K562 (cell line): ENCODE measurements at regions not wholly inside any gene's neighbourhood (a gene's known extent, or its start where the extent isn't known, plus 50 kb on each side); places are given as distances from the start of the nearest gene placed in this dataset.

Source experiments
- L3MBTL2 ChIP-seq: fragments of 450-650 bp; IDR thresholded peaks from 2 replicates; pipeline ENCODE4 v1.6.1; 2016; ENCODE audit warnings: mild to moderate bottlenecking, moderate library complexity
- NFIC ChIP-seq: fragments of 450-650 bp; IDR thresholded peaks from 2 replicates; pipeline ENCODE4 v1.6.1; 2017; ENCODE audit warnings: mild to moderate bottlenecking, inconsistent platforms
- RAD51 ChIP-seq: fragments of 450-650 bp; IDR thresholded peaks from 2 replicates; pipeline ENCODE4 v1.7.1; 2016; ENCODE audit warnings: low read depth, mild to moderate bottlenecking, borderline replicate concordance
- RHOXF2B ChIP-seq: fragments of 250-450 bp; sonication (Bioruptor Pico); conservative IDR thresholded peaks from 2 replicates; pipeline ENCODE4 v1.5.1; 2021
- USF2 ChIP-seq: sonication (generic); formaldehyde crosslinking; IDR thresholded peaks from 2 replicates; pipeline ENCODE4 v1.5.0; 2020; ENCODE audit warnings: missing genetic modification reagents
- ZNF639 ChIP-seq, 2 experiments: fragments of 200-800 bp in 1 of 2; sonication (Bioruptor generic) in 1 of 2; sonication (generic) in 1 of 2; formaldehyde crosslinking in 1 of 2; IDR thresholded peaks in 1 of 2; conservative IDR thresholded peaks in 1 of 2; 2 replicates each; pipeline versions ENCODE4 v1.5.0 to v1.6.1; 2016 to 2020; ENCODE audit warnings: missing compliant biosample characterization in 1 of 2, missing genetic modification characterization in 1 of 2, missing genetic modification reagents in 1 of 2
- ZSCAN32 ChIP-seq: fragments of 450-650 bp; formaldehyde crosslinking; IDR thresholded peaks from 2 replicates; pipeline ENCODE4 v1.4.0; 2020; ENCODE audit warnings: mild to moderate bottlenecking, moderate library complexity
- TF ChIP-seq, protein P1 (sequence below): fragments of 450-650 bp; IDR thresholded peaks from 2 replicates; pipeline ENCODE4 v1.6.1; 2016; ENCODE audit warnings: mild to moderate bottlenecking, moderate library complexity

DNA sequence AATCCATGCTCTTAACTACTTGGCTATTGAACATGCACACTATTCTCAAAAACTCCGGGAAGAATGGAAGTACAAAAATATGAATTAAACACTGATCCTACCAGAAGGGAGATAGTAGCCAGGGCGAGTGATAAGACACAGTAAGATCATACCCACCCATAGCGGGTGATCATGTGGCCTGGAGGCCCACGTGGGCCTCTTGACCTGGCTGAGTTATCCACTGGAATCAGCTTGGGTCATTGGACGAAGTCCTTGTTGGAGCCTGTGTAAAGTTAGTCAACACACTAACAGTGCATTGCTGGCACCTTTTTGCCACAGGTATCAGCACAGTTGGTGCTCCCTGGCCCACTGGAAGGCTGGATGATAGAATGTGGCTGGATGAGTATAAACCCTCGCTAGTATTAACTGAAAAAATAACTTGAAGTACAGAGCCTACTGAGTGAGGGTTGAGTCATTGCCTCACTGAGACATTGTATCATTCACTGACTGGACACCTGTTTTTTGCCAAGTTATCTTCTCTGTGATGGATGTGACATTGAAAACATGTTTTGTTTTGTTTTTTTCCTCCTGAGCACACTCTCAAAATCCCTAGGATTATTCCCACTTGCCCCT, 149.2 kb upstream of the FUT8 start (continued):
- TF ChIP-seq, protein P1, sequence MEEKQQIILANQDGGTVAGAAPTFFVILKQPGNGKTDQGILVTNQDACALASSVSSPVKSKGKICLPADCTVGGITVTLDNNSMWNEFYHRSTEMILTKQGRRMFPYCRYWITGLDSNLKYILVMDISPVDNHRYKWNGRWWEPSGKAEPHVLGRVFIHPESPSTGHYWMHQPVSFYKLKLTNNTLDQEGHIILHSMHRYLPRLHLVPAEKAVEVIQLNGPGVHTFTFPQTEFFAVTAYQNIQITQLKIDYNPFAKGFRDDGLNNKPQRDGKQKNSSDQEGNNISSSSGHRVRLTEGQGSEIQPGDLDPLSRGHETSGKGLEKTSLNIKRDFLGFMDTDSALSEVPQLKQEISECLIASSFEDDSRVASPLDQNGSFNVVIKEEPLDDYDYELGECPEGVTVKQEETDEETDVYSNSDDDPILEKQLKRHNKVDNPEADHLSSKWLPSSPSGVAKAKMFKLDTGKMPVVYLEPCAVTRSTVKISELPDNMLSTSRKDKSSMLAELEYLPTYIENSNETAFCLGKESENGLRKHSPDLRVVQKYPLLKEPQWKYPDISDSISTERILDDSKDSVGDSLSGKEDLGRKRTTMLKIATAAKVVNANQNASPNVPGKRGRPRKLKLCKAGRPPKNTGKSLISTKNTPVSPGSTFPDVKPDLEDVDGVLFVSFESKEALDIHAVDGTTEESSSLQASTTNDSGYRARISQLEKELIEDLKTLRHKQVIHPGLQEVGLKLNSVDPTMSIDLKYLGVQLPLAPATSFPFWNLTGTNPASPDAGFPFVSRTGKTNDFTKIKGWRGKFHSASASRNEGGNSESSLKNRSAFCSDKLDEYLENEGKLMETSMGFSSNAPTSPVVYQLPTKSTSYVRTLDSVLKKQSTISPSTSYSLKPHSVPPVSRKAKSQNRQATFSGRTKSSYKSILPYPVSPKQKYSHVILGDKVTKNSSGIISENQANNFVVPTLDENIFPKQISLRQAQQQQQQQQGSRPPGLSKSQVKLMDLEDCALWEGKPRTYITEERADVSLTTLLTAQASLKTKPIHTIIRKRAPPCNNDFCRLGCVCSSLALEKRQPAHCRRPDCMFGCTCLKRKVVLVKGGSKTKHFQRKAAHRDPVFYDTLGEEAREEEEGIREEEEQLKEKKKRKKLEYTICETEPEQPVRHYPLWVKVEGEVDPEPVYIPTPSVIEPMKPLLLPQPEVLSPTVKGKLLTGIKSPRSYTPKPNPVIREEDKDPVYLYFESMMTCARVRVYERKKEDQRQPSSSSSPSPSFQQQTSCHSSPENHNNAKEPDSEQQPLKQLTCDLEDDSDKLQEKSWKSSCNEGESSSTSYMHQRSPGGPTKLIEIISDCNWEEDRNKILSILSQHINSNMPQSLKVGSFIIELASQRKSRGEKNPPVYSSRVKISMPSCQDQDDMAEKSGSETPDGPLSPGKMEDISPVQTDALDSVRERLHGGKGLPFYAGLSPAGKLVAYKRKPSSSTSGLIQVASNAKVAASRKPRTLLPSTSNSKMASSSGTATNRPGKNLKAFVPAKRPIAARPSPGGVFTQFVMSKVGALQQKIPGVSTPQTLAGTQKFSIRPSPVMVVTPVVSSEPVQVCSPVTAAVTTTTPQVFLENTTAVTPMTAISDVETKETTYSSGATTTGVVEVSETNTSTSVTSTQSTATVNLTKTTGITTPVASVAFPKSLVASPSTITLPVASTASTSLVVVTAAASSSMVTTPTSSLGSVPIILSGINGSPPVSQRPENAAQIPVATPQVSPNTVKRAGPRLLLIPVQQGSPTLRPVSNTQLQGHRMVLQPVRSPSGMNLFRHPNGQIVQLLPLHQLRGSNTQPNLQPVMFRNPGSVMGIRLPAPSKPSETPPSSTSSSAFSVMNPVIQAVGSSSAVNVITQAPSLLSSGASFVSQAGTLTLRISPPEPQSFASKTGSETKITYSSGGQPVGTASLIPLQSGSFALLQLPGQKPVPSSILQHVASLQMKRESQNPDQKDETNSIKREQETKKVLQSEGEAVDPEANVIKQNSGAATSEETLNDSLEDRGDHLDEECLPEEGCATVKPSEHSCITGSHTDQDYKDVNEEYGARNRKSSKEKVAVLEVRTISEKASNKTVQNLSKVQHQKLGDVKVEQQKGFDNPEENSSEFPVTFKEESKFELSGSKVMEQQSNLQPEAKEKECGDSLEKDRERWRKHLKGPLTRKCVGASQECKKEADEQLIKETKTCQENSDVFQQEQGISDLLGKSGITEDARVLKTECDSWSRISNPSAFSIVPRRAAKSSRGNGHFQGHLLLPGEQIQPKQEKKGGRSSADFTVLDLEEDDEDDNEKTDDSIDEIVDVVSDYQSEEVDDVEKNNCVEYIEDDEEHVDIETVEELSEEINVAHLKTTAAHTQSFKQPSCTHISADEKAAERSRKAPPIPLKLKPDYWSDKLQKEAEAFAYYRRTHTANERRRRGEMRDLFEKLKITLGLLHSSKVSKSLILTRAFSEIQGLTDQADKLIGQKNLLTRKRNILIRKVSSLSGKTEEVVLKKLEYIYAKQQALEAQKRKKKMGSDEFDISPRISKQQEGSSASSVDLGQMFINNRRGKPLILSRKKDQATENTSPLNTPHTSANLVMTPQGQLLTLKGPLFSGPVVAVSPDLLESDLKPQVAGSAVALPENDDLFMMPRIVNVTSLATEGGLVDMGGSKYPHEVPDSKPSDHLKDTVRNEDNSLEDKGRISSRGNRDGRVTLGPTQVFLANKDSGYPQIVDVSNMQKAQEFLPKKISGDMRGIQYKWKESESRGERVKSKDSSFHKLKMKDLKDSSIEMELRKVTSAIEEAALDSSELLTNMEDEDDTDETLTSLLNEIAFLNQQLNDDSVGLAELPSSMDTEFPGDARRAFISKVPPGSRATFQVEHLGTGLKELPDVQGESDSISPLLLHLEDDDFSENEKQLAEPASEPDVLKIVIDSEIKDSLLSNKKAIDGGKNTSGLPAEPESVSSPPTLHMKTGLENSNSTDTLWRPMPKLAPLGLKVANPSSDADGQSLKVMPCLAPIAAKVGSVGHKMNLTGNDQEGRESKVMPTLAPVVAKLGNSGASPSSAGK, result peak; percentile 41; the same call in 1 of the 2 replicates
- TF ChIP-seq ZSCAN32 (no peak), NFIC (no peak), ZNF639 (CRISPR knock-in tag; conservative IDR thresholded peaks at IDR 0.05 in 1 of 2, IDR thresholded peaks at IDR 0.05 in 1 of 2) (no peak), RHOXF2B (CRISPR knock-in tag) (no peak), USF2 (peak; percentile 47), L3MBTL2 (peak; percentile 67), RAD51 (0 out of 2 replicates have a peak, but pooled peaks have one; percentile 26)
